Osteoblast (primary cell): ENCODE measurements at regions not wholly inside any gene's neighbourhood (a gene's known extent, or its start where the extent isn't known, plus 50 kb on each side); places are given as distances from the start of the nearest gene placed in this dataset.

Experiments
- DNase-seq: peaks from one replicate; pipeline ENCODE4 v3.0.0; 2011; ENCODE audit warnings: low spot score, mixed read lengths; ENCODE audit not compliant: insufficient read length; ENCODE audit errors: missing footprints
- H2AFZ ChIP-seq: 2 replicates; pipeline ENCODE4 v1.6.0; 2011; ENCODE audit warnings: mild to moderate bottlenecking, low read length
- H3K27ac ChIP-seq: 2 replicates; pipeline ENCODE4 v1.5.1; 2011; ENCODE audit warnings: mild to moderate bottlenecking, low read depth, low read length, moderate library complexity
- H3K27me3 ChIP-seq: 2 replicates; pipeline ENCODE4 v1.6.0; 2012; ENCODE audit warnings: mild to moderate bottlenecking, control low read depth, inconsistent platforms, low read length, moderate library complexity; ENCODE audit not compliant: insufficient read depth
- H3K36me3 ChIP-seq: 2 replicates; pipeline ENCODE4 v1.5.1; 2011; ENCODE audit warnings: mild to moderate bottlenecking, low read length, control low read depth, moderate library complexity; ENCODE audit not compliant: insufficient read depth
- H3K4me1 ChIP-seq: 2 replicates; pipeline ENCODE4 v1.5.1; 2011; ENCODE audit warnings: mild to moderate bottlenecking, low read length, control low read depth, moderate library complexity; ENCODE audit not compliant: insufficient read depth
- H3K4me2 ChIP-seq: 2 replicates; pipeline ENCODE4 v1.6.0; 2011; ENCODE audit warnings: mild to moderate bottlenecking, low read length; ENCODE audit not compliant: insufficient read depth
- H3K4me3 ChIP-seq: fragments of 200-600 bp; sonication (generic); 3 replicates; pipeline ENCODE4 v1.5.1; 2012; ENCODE audit warnings: mild to moderate bottlenecking, low read length, inconsistent platforms; ENCODE audit not compliant: insufficient read depth
- H3K79me2 ChIP-seq: 2 replicates; pipeline ENCODE4 v1.6.0; 2012; ENCODE audit warnings: mild to moderate bottlenecking, low read length, control low read depth, inconsistent platforms; ENCODE audit not compliant: insufficient read depth
- H3K9me3 ChIP-seq: 2 replicates; pipeline ENCODE4 v1.5.1; 2011; ENCODE audit warnings: low read depth, low read length, control low read depth
- H4K20me1 ChIP-seq: 2 replicates; pipeline ENCODE4 v1.6.0; 2012; ENCODE audit warnings: mild to moderate bottlenecking, low read length, control low read depth; ENCODE audit not compliant: insufficient read depth
- TF ChIP-seq, protein P1 (sequence below): IDR thresholded peaks from 2 replicates; pipeline ENCODE4 v1.5.1; 2011; ENCODE audit warnings: mild to moderate bottlenecking, low read depth, low read length, moderate library complexity; ENCODE audit errors: extremely low read depth

DNA sequence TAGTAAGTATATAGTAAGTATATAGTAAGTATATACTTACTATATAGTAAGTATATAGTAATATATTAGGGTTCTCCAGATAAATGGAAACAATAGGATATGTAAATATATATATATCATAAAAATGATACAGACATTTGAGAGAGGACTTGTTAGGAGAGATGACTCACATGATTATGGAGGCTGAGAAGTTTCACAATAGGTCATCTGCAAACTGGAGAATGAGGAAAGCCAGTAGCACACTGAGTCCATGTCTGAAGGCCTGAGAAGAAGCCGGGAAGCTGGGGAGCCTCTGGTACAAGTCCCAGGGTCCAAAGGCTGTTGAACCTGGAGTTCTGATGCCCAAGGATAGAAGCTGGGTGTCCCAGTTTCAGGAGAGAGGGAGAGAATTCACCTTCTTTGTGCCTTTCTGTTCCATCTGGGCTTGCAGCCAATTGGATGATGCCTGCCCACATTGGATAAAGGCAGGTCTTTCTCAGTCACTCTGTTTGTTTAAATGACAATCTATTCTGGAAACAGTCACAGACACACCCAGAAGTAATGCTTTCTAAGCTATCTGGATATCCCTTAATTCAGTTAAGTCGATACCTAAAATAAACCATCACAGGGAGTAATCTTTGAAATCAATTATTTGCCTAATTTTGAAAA, 205.5 kb upstream of the CDC14C start:
- Histone ChIP-seq H3K36me3 (no peaks in the 10 kb centered on the region), H3K4me1 (no peaks in the 10 kb centered on the region), H3K79me2 (no peaks in the 10 kb centered on the region), H3K27ac (no peak overlapping the region), H2AFZ (no peak overlapping the region), H3K9me3 (peaks cover 2% of the 10 kb centered on the region), H3K4me3 (no peak overlapping the region), H3K27me3 (no peaks in the 10 kb centered on the region), H4K20me1 (no peaks in the 10 kb centered on the region), H3K4me2 (no peak overlapping the region)
- TF ChIP-seq, protein P1, sequence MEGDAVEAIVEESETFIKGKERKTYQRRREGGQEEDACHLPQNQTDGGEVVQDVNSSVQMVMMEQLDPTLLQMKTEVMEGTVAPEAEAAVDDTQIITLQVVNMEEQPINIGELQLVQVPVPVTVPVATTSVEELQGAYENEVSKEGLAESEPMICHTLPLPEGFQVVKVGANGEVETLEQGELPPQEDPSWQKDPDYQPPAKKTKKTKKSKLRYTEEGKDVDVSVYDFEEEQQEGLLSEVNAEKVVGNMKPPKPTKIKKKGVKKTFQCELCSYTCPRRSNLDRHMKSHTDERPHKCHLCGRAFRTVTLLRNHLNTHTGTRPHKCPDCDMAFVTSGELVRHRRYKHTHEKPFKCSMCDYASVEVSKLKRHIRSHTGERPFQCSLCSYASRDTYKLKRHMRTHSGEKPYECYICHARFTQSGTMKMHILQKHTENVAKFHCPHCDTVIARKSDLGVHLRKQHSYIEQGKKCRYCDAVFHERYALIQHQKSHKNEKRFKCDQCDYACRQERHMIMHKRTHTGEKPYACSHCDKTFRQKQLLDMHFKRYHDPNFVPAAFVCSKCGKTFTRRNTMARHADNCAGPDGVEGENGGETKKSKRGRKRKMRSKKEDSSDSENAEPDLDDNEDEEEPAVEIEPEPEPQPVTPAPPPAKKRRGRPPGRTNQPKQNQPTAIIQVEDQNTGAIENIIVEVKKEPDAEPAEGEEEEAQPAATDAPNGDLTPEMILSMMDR: no peak
- no peak for DNase-seq

- Histone ChIP-seq H3K4me3 (no peak overlapping the region), H3K9me3 (peaks cover 3% of the 10 kb centered on the region), H3K27me3 (no peaks in the 10 kb centered on the region), H2AFZ (no peak overlapping the region), H3K79me2 (no peaks in the 10 kb centered on the region), H3K4me1 (no peaks in the 10 kb centered on the region), H4K20me1 (no peaks in the 10 kb centered on the region), H3K4me2 (no peak overlapping the region), H3K36me3 (no peaks in the 10 kb centered on the region), H3K27ac (no peak overlapping the region)
- TF ChIP-seq, protein P1: no peak
- no peak for DNase-seq
Observed at GRCh38 chr7:48728799-48729198, 195.5 kb upstream of the CDC14C start.

DNA sequence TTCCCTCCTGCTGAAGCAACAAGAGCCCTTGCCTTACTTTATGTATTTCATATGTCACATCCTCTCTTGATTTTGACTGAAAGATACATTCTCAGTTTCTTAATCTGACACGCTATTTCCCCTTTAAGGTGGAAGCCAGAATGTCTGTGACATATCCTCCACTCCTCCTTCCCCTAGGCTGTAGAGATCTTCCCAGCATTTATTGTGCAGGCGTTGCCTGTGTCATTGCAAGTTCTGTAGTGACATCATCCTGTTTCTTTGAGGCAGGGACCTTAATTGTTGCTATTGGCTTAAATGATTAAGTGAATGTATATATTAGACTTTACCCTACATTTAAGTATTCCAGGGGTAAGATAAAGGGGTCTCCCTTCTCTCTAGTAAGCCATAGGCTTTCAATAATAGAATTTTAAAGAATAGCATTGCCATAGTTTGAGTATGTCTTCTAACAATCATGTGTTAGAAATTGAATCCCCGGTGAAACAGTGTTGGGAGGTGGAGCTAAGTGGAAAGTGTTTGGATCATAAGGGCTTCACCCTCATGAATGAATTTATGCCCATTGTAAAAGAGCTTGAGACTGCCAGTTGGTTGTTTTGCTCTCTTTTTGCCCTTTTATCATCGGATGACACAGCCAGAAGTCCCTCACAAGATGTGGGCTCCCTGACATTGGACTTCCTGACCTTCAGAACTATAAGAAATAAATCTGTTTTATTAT, 189.5 kb upstream of the CDC14C start:
- no peaks in the 10 kb centered on the region for H3K79me2 ChIP-seq
- no peak overlapping the region for H3K4me2 ChIP-seq
- no peak overlapping the region for H2AFZ ChIP-seq
- TF ChIP-seq, protein P1: no peak
- no peaks in the 10 kb centered on the region for H3K36me3 ChIP-seq
- H3K9me3 ChIP-seq: no peaks in the 10 kb centered on the region
- no peak for DNase-seq
- no peaks in the 10 kb centered on the region for H4K20me1 ChIP-seq
- no peak overlapping the region for H3K27ac ChIP-seq
- H3K4me3 ChIP-seq: no peak overlapping the region
- no peaks in the 10 kb centered on the region for H3K4me1 ChIP-seq
- no peaks in the 10 kb centered on the region for H3K27me3 ChIP-seq

DNA sequence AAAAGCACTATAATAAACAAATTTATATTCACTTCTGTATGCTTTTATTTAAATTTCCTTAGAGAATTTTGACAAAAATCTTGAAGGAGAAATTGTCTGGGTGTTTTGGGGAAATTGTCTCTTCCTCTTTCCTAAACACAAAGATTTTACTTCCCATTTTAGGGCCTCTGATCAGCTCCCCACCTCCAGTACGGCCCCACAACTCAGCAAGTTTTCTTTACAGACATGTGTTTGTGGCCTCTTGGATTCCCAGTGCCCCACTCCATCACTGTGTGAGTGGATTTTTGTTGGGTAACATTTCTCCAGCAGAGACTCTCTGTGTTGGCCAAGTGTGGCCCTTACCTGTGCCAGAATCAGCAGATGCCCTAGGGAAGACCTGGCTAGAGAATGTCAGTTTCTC, 182.8 kb upstream of the CDC14C start:
- no peaks in the 10 kb centered on the region for H3K36me3 ChIP-seq
- H3K9me3 ChIP-seq: peaks cover 2% of the 10 kb centered on the region
- no peaks in the 10 kb centered on the region for H3K4me1 ChIP-seq
- no peak overlapping the region for H3K4me3 ChIP-seq
- no peak overlapping the region for H3K27ac ChIP-seq
- no peaks in the 10 kb centered on the region for H3K27me3 ChIP-seq
- no peak for DNase-seq
- no peak overlapping the region for H3K4me2 ChIP-seq
- no peak overlapping the region for H2AFZ ChIP-seq
- TF ChIP-seq, protein P1: no peak
- no peaks in the 10 kb centered on the region for H4K20me1 ChIP-seq
- no peaks in the 10 kb centered on the region for H3K79me2 ChIP-seq
